Stimulated activated CD4-positive, alpha-beta T cell treated with anti-CD3 and anti-CD28 coated beads, Interleukin-1b, Interleukin-23, amount 100 ng/mL, for 1 hour (primary cell): ENCODE measurements at regions not wholly inside any gene's neighbourhood (a gene's known extent, or its start where the extent isn't known, plus 50 kb on each side); places are given as distances from the start of the nearest gene placed in this dataset.

Experiments
- DNase-seq, 2 donors: peaks; one replicate each; pipeline ENCODE4 v3.0.0-alpha.2; 2020; ENCODE audit warnings: low read depth in 2 of 2

DNA sequence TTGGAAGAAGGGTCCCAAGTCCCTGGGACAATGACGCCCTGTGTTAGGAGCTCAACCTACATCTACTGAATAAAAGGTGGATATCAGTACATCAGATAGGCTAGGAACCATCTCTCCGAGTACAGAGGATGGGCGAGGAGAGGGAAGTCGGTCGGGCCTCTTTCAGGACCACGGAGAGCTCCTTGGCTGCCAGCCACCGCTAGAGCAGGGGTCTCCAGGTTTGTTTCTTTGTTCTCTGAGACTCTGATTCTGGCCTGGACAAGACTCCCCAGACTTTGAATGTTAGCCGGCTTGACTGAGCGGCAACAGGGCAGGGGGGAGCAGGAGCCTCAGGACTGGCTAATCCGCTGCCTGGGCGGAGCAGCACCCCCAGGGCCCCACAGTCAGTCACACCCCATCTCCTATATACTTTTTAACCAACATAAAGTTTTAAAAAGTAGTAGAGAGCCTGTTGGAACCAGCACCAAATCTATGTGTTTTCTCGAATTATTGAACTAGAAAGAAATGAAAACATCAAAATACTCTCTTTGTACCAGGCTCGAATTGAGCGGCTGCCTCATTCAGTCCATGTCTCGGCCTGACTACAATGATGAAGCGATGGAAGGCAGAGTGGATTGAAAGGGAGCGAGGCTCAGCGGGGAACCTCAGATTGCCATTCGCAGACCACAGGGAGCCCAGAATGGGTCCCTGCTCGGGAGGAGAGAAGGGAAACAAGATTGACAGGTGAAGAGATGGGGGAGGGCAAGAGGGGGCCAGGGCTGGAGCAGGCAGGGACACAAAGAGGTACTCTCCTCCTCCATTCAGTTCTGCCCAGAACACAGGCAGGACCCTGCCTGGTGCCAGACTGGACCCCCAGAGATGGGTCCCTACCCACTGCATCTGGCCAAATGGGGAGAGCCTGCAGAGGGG, 131.6 kb downstream of the TPRA1 start:
- no peak for DNase-seq

- no peak for DNase-seq
Measured at GRCh38 chr3:127457546-127458145, 132.9 kb downstream of the TPRA1 start.

DNA sequence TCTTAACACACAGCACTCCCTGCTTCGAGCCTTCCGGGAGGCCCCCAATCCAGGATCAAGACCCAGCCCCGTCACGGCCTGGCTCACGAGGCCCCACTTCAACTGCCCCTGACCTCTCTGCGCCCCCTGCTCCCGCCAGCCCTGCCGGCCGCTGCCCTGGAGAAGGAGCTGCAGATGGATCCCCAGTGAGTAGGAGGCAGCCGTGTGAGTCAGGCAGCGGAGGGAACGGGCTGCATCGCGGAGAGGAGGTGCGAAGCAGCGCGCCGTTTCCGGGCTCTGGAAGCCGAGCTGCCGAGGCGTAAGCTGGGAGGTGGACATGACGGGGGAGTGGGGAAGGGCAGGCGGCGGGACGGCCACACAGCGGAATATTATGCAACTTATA, 133.4 kb downstream of the TPRA1 start:
- DNase-seq, result no peak

- DNase-seq, result no peak
Measured at GRCh38 chr3:127456471-127457093, 134.0 kb downstream of the TPRA1 start.

- peak in 1 of 2 donors; percentile 35 for DNase-seq
Measured at GRCh38 chr3:127455541-127456450, 134.7 kb downstream of the TPRA1 start.

GRCh38 chr3:127454968-127455367, 135.6 kb downstream of the TPRA1 start:
- DNase-seq, result no peak

GRCh38 chr3:127454051-127454450, 136.5 kb downstream of the TPRA1 start:
- no peak for DNase-seq

- DNase-seq, result no peak
Measured at GRCh38 chr3:127452321-127452821, 138.2 kb downstream of the TPRA1 start.

DNA sequence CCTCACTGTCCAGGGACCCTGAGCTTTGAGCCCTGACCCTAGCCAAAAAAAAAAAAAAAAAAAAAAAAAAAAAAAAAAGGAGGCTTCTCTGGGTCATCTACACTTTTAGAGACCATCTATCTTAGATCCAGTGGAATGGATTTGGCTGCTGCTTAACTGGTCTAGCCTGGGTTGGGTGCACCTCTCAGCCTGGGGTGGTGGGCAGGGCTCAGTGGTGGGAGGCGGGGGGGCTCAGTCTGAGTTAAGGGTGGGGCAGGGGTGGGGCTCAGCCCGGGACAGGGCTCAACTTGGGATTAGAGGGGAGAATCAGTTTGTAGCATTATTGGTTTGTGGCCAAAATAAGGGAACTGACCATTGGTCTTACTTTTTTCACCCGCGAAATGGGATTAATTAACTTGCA, 139.2 kb downstream of the TPRA1 start:
- DNase-seq, result no peak

DNA sequence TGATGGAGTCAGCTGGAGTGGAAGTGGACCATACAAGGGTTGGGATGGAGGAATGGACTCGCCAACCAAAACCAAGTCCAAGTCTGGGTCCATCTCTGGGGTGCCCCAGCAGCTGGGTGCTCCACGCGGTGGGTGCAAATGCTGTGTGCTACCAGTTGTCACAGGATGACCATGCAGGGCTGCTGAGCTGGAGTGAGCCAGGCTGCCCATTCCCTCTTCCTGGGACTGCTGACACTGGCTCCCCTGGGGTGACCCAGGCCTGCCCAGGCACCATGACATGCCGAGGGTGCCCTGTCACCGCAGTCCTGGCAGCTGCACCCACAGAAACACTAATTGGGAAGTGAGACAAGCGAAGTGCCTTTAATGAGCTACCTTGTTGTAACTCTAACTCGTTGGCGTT, 140.2 kb downstream of the TPRA1 start:
- DNase-seq, result no peak

DNA sequence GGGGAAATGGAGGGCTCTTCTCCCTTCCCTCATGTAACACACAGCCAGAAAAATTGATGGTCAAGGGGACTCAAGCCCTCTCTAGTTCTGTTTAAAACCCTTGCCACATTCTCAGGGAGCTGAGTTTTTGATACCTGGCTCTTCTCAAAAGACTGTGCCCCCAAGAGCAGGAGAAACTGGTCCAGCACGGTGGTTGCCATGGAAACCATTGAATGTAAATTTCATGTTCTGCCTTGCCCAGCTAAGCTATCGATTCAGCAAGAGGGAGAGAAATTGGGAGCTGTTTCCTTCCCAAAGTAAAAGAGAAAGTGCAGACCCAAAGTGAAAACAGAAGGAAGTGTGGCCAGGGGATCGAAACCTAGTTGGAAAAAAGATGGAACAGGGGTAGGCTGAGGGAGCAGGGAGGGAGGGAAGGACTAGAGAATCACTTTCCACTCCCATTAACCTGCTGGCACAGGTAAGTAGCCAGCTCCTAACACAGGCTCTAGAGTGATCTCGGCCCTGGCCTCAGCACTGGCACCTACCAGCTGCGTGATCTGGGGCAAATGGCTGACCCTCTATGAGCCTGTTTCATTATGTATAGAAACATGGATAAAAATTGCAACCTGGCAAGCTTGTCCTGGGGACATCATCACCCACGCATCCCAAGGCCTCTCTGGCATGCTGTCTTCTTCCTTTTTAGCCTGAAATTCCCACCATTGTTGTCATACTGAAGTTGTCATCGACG, 140.9 kb downstream of the TPRA1 start:
- no peak for DNase-seq

DNA sequence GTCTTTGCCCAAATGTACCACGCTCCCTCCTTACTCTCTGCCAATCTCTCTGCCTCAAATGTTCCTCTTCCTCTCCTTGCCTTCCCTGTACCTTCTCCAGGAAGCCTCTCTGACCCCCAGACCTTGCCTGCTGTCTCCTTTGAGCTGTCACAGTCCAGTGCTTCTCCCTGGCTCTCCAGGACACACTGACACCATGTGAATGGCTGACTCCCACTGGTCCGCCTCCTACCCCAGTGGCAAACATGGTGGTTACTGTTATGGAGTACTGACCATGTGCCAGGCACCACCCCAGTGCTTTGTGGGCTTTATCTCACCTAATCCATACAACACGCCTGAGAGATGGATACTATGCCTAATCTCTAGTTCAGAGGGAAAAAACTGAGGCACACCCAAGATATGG, 141.9 kb downstream of the TPRA1 start:
- DNase-seq, result no peak

DNA sequence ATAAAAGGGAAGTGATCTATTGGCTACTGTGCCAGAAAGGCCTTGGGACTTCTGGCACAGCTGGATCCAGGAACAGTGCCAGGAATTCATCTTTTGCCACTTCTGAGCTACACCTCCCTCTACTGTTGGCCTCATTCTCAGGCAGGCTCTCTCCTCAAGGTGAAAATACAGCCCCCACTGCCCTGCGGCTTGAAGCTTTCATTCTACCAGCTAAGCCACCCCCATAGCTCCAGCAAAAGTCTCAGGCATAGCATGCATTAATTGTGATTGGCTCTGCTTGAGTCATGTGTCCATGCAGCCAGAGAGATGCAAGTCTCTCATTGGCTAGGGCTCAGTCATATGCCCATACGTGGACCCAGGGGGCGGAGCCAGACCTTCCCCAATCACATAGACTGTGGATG, 142.4 kb downstream of the TPRA1 start:
- no peak for DNase-seq

- DNase-seq, result no peak
Measured at GRCh38 chr3:127446756-127447155, 143.8 kb downstream of the TPRA1 start.

DNA sequence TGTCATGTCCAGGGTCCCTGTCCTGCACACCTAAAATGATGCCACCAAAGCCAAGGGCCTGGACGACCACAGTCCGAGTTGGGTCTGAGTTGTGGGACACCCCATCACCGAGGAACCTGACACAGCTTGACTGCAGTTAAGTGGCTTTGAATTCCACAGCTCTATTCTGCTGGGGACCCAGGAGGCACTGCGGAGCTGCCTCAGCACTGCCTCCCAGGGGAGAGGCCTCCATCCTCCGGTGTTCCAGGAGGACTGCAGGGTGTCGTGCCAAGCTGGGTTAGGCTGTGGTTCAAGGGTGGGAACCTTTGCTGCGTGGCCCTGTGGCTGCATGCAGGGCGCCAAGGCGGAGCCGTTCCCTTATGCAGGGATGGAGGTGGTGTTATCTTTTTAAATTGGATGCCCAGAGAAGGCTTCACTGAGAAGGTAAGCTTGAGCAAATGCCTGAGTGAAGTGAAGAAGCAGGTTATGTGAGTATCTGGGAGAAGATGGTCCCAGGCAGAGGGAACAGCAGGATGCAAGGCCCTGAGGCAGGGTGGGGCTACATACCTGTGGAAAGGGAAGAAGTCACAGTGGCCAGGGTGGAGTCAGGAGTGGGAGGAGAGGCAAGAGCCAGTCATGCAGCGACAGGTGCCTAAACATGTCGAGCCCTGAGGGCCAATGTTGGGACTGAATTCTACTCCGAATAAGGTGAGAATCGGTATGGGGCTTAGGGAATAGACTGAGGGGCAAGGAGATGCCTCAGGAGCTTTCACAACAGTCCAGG, 144.8 kb downstream of the TPRA1 start:
- DNase-seq, result no peak

GRCh38 chr3:127444761-127445160, 145.8 kb downstream of the TPRA1 start:
- no peak for DNase-seq

- DNase-seq, result no peak
Measured at GRCh38 chr3:127443581-127444375, 146.8 kb downstream of the TPRA1 start.

GRCh38 chr3:127442506-127442905, 148.0 kb downstream of the TPRA1 start:
- no peak for DNase-seq

DNA sequence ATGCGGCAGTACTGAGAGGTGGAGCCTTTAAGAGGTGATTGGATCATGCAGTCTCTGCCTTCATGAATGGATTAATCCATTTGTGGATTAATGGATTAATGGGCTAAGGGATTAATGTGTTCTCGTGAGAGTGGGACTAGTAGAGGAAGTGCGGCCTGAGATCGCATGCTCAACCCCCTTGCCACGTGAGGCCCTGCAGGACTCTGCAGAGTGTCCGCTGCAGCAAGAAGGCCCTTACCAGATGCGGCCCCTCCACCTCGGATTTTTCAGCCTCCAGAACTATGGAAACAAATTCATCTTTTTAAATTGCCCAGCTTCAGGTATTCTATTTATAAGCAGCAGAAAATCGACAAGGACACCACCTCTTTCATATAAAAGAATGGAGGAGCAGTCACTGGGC, 148.8 kb downstream of the TPRA1 start:
- no peak for DNase-seq
